ENCODE measurements at regions not wholly inside any gene's neighbourhood (a gene's known extent, or its start where the extent isn't known, plus 50 kb on each side); places are given as distances from the start of the nearest gene placed in this dataset.
"Not testable (repeated sequence)": the region's sequence is repeated elsewhere in the genome, so short reads cannot be mapped to it uniquely, and the experiment has no call there.

GRCh38 chr3:185995352-185995751 is 57.5 kb upstream of the TRA2B start:
- peaks cover 0 to 3% of the 10 kb centered on the region in 2 donors for H3K36me3 Mint-ChIP-seq
- ATAC-seq (replicated peaks) (no peak), DNase-seq (no peak)
- H3K4me1 Mint-ChIP-seq = peaks cover 0 to 2% of the 10 kb centered on the region in 2 donors
- H3K27me3 Mint-ChIP-seq = peaks cover 17 to 23% of the 10 kb centered on the region in 2 donors
- no peak overlapping the region for H3K27ac Mint-ChIP-seq
- H3K4me3 Mint-ChIP-seq = no peak overlapping the region
- no peaks in the 10 kb centered on the region for H3K9me3 Mint-ChIP-seq

DNA sequence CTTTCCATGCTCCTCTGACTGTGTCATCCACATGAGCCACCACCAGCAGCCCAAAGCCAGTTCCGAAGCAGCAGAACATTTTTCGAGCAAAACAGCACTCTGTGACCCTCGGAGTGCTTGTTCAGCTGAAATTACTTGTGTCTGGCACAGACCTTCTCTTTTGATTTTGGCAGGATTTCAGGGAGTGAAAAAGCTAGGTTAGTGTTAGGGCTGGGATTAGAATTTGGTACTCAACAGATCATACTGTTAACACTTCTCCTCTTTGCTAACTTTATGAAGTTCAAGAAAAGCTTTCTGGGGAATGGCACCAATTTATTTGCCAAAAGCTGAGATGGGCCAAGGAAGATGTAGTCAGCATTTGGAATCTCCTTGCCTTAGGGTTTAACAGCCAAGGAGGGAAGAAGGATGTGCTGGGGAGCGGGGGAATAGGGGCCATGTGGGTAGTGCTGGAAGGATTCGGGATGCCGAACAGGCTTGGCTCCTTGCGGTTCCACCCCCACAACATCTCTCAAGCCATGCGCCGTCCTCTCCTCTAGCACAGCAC is 55.1 kb upstream of the TRA2B start:
- H3K4me3 Mint-ChIP-seq = no peak overlapping the region
- DNase-seq = no peak

DNA sequence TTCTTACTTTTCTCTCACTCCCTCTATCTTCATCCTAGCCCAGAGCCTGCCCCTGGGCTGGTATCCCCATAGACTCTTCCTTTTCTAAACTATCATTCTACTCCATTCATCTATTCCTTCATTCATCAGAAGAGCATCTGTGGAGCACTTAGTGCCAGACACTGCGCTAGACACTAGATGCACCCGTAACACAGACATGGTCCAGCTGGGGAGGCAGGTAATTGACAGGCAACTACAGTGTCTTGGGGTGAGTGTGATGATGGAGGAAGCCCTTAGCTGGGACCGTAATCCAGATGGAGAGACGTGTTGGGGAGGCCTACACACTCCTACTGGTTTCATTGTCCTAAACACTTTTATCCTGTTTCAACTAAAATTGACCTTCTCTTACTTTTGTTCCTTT is 53.2 kb upstream of the TRA2B start:
- peaks cover 7 to 12% of the 10 kb centered on the region in 2 donors for H3K27me3 Mint-ChIP-seq
- not testable (repeated sequence) for H3K9me3 Mint-ChIP-seq; DNase-seq; ATAC-seq (replicated peaks); H3K4me3 Mint-ChIP-seq; H3K27ac Mint-ChIP-seq; H3K4me1 Mint-ChIP-seq; H3K36me3 Mint-ChIP-seq

More for the DNA sequence above, 55.1 kb upstream of the TRA2B start:
- H3K27me3 Mint-ChIP-seq = peaks cover 11 to 18% of the 10 kb centered on the region in 2 donors
- no peak for ATAC-seq (replicated peaks)
- H3K27ac Mint-ChIP-seq = no peak overlapping the region
- no peaks in the 10 kb centered on the region for H3K9me3 Mint-ChIP-seq
- H3K36me3 Mint-ChIP-seq = peaks cover 0 to 3% of the 10 kb centered on the region in 2 donors
- H3K4me1 Mint-ChIP-seq = peaks cover 0 to 4% of the 10 kb centered on the region in 2 donors

DNA sequence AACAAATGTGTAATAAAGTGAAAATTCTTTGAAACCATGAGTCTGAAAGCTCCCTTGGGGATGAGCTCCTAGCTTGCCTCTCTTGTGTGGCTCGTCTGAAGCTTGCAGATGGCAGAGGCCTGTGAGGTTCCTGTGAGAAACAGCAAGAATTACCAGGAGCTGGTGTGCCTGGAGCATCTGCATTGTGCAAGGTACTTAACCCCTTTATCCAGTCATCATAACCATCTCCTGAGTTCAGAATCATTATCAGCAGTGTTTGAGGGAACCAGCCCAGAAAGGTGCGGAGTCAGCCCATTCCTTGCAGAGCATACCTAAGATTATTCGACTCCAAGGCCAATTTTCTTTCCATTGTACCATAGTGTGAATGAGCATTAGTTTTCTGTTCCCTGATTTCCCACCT is 51.7 kb upstream of the TRA2B start:
- peak overlapping the region; percentile 14 for H3K27ac Mint-ChIP-seq
- H3K36me3 Mint-ChIP-seq = peaks cover 0 to 3% of the 10 kb centered on the region in 2 donors
- peaks cover 0 to 4% of the 10 kb centered on the region in 2 donors for H3K4me1 Mint-ChIP-seq
- H3K9me3 Mint-ChIP-seq = no peaks in the 10 kb centered on the region
- ATAC-seq (replicated peaks) = no peak
- DNase-seq = no peak
- H3K4me3 Mint-ChIP-seq = no peak overlapping the region
- peaks cover 9 to 15% of the 10 kb centered on the region in 2 donors for H3K27me3 Mint-ChIP-seq

DNA sequence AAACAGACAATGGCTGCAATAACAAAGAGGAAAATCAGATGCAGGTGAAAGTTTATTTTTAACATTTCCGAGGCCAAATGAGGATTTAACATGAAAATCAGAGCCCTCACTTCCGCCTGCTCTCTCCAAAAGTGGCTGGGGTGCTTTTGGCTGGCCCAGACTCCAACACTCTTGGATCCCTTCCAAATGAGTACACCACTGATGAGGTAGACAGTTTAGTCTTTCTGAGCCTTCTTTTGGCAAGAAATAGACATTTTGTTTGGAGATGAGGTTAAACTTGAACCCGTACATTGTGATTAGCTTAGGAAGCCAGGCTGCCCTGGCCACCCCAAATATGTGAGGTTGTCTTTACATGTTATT is 51.0 kb upstream of the TRA2B start:
- ATAC-seq (replicated peaks) = no peak
- Mint-ChIP-seq H3K27me3 (peaks cover 11 to 22% of the 10 kb centered on the region in 2 donors), H3K4me3 (no peak overlapping the region), H3K27ac (no peak overlapping the region), H3K4me1 (peaks cover 2 to 4% of the 10 kb centered on the region in 2 donors), H3K36me3 (peaks cover 0 to 3% of the 10 kb centered on the region in 2 donors), H3K9me3 (no peaks in the 10 kb centered on the region)
- DNase-seq = no peak

DNA sequence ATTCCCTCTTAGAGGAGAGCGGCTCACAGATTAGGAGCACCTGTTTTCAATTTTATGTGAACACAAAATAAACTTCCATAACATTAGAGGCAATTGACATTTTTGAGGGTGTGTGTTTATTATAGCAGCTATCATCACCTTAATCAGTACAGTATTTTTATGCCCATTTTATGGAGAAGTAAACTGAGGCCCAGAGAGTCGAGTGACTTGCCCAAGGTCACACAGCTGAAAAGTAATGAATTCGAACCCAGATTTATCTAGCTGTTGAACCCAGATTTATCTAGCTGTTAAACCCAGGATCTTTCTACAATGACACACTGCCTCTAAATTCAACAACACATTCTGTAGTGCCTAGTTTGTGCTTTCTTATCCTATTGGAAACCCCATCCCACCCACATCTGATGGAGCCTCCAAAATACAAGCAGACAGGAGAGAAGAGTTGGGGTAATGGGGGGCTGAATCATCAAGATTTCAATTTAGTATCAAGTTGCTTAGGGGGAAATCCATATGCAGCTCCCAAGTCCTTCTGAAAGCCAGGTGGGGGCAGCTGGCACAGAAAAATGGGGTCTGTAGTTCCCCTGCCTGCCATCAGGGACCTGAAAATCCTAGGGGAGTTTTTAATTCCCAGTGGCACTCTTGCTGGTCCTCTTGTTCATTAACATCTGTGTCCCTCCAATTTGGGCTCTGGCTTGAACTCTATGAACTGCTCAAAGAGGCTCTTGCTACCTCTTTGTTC is 50.4 kb upstream of the TRA2B start:
- peaks cover 5 to 7% of the 10 kb centered on the region in 2 donors for H3K4me1 Mint-ChIP-seq
- H3K4me3 Mint-ChIP-seq = no peak overlapping the region
- no peak for ATAC-seq (replicated peaks)
- H3K27me3 Mint-ChIP-seq = peaks cover 12 to 22% of the 10 kb centered on the region in 2 donors
- DNase-seq = no peak
- no peak overlapping the region for H3K27ac Mint-ChIP-seq
- no peaks in the 10 kb centered on the region for H3K9me3 Mint-ChIP-seq
- peaks cover 2 to 3% of the 10 kb centered on the region in 2 donors for H3K36me3 Mint-ChIP-seq
